GM12878 (cell line): ENCODE measurements at regions not wholly inside any gene's neighbourhood (a gene's known extent, or its start where the extent isn't known, plus 50 kb on each side); places are given as distances from the start of the nearest gene placed in this dataset.

Source experiments
- ATAC-seq: fragments of 200-7000 bp; cut with Tn5 transposase; 3 replicates; pipeline ENCODE4 v1.9.1; 2020; ENCODE audit warnings: mild to moderate bottlenecking, moderate library complexity
- BruUV-seq: library from RNA; stranded (reverse); fragments of 400-500 nt; replicated peaks from 2 replicates; lab custom pipeline; 2021; lab: Mats Ljungman, UMichigan
- CTCF ChIA-PET: fragments of 300-600 bp; sonication (Branson Sonifier 250); formaldehyde crosslinking; extraction: SDS; loops from one replicate; lab custom pipeline; 2021; ENCODE audit warnings: inconsistent platforms; lab: Yijun Ruan, JAX
- POLR2A ChIA-PET: fragments of 350-600 bp; formaldehyde crosslinking; extraction: SDS; loops from one replicate; lab custom pipeline; 2021; ENCODE audit warnings: inconsistent platforms; lab: Charles Lee
- RAD21 ChIA-PET: fragments of 300-600 bp; sonication (Branson Sonifier 250); formaldehyde crosslinking; loops from one replicate; lab custom pipeline; 2023; ENCODE audit warnings: antibody characterized with exemption; ENCODE audit not compliant: unreplicated experiment; lab: Charles Lee
- SMC1A ChIA-PET: fragments of 300-600 bp; sonication (Branson Sonifier 250); formaldehyde crosslinking; loops from one replicate; lab custom pipeline; 2023; ENCODE audit not compliant: unreplicated experiment, uncharacterized antibody; lab: Charles Lee
- DNase-seq: peaks from one replicate; pipeline ENCODE4 v3.0.0-alpha.2; 2011; ENCODE audit warnings: low read depth, low spot score
- FAIRE-seq: peaks from 3 replicates; lab custom pipeline; 2011; peaks lifted over from hg19 to GRCh38; lab: Jason Lieb, UNC
- H2AFZ ChIP-seq: 2 replicates; pipeline ENCODE4 v1.6.0; 2011; ENCODE audit warnings: low read depth, low read length, control low read depth; ENCODE audit not compliant: control insufficient read depth
- H3K27ac ChIP-seq: 2 replicates; pipeline ENCODE4 v1.5.1; 2011; ENCODE audit warnings: control low read depth; ENCODE audit not compliant: control insufficient read depth, insufficient read depth
- H3K27me3 ChIP-seq, 2 experiments: replicated peaks in 1 of 2; 2 replicates each; pipeline versions ENCODE4 v1.6.0 to v1.6.1; 2011; ENCODE audit warnings: low read length in 1 of 2; ENCODE audit not compliant: control insufficient read depth in 2 of 2, insufficient read depth in 2 of 2
- H3K36me3 ChIP-seq, 2 experiments: 2 replicates each; pipeline ENCODE4 v1.5.1; 2011; ENCODE audit warnings: low read length in 1 of 2; ENCODE audit not compliant: control insufficient read depth in 2 of 2, insufficient read depth in 2 of 2
- H3K4me1 ChIP-seq: 2 replicates; pipeline ENCODE4 v1.6.1; 2011; ENCODE audit warnings: mild to moderate bottlenecking, low read length, moderate library complexity, mixed read lengths; ENCODE audit not compliant: control insufficient read depth, insufficient read depth
- H3K4me2 ChIP-seq: 2 replicates; pipeline ENCODE4 v1.6.0; 2011; ENCODE audit warnings: control low read depth; ENCODE audit not compliant: control insufficient read depth, insufficient read depth
- H3K4me3 ChIP-seq: fragments of 200-600 bp; sonication (generic); 2 replicates; pipeline ENCODE4 v1.5.1; 2016
- H3K79me2 ChIP-seq: 2 replicates; pipeline ENCODE4 v1.6.0; 2011; ENCODE audit warnings: low read length; ENCODE audit not compliant: control insufficient read depth, insufficient read depth
- H3K9ac ChIP-seq: 2 replicates; pipeline ENCODE4 v1.8.0; 2011; ENCODE audit warnings: low read length, control low read depth, mixed read lengths; ENCODE audit not compliant: control insufficient read depth, insufficient read depth
- H3K9me3 ChIP-seq: replicated peaks from 3 replicates; pipeline ENCODE4 v1.5.1; 2011; ENCODE audit warnings: mild to moderate bottlenecking, low read length; ENCODE audit not compliant: control insufficient read depth, insufficient read depth
- H4K20me1 ChIP-seq: 2 replicates; pipeline ENCODE4 v1.6.0; 2011; ENCODE audit not compliant: control insufficient read depth, insufficient read depth
- BRCA1 ChIP-seq: IDR thresholded peaks from 2 replicates; pipeline ENCODE4 v1.6.1; 2011; ENCODE audit warnings: low read depth, low read length, improper control_type of control experiment
- CBX3 ChIP-seq: fragments of 200-600 bp; sonication (generic); IDR thresholded peaks from 2 replicates; pipeline ENCODE4 v1.6.1; 2016; ENCODE audit warnings: low read depth, borderline replicate concordance
- CTCF ChIP-seq, 3 experiments: IDR thresholded peaks in 2 of 3; conservative IDR thresholded peaks in 1 of 3; 2 replicates each; pipeline ENCODE4 v1.5.1; 2011; ENCODE audit warnings: low read depth in 3 of 3, low read length in 3 of 3, mild to moderate bottlenecking in 3 of 3, control low read depth in 2 of 3, moderate library complexity in 2 of 3, inconsistent platforms in 1 of 3, mixed read lengths in 1 of 3; ENCODE audit not compliant: control insufficient read depth in 2 of 3, insufficient read depth in 1 of 3; ENCODE audit errors: extremely low read depth in 1 of 3
- E4F1 ChIP-seq: fragments of 450-650 bp; IDR thresholded peaks from 2 replicates; pipeline ENCODE4 v1.6.1; 2018; ENCODE audit warnings: borderline replicate concordance, mild to moderate bottlenecking; ENCODE audit not compliant: partially characterized antibody
- EED ChIP-seq: sonication (generic); IDR thresholded peaks from 2 replicates; pipeline ENCODE4 v1.6.1; 2016; ENCODE audit warnings: antibody characterized with exemption, low read depth
- ETV6 ChIP-seq, 2 experiments: fragments of 450-650 bp in 1 of 2; IDR thresholded peaks in 1 of 2; conservative IDR thresholded peaks in 1 of 2; 2 replicates each; pipeline ENCODE4 v1.6.1; 2014; ENCODE audit warnings: antibody characterized with exemption in 1 of 2, borderline replicate concordance in 1 of 2, low read depth in 1 of 2, mild to moderate bottlenecking in 1 of 2, moderate library complexity in 1 of 2
- FOS ChIP-seq: IDR thresholded peaks from 3 replicates; pipeline ENCODE4 v1.6.1; 2011; ENCODE audit warnings: borderline replicate concordance; ENCODE audit not compliant: insufficient read length; ENCODE audit errors: extremely low read depth
- HDGF ChIP-seq: fragments of 450-650 bp; IDR thresholded peaks from 2 replicates; pipeline ENCODE4 v1.6.1; 2016; ENCODE audit warnings: antibody characterized with exemption
- LARP7 ChIP-seq: fragments of 450-650 bp; IDR thresholded peaks from 2 replicates; pipeline ENCODE4 v1.6.1; 2017; ENCODE audit warnings: mild to moderate bottlenecking
- NFXL1 ChIP-seq: fragments of 450-650 bp; IDR thresholded peaks from 2 replicates; pipeline ENCODE4 v1.6.1; 2017; ENCODE audit warnings: antibody characterized with exemption, mild to moderate bottlenecking, borderline replicate concordance
- RAD21 ChIP-seq: IDR thresholded peaks from 2 replicates; pipeline ENCODE4 v1.6.1; 2011; ENCODE audit warnings: mild to moderate bottlenecking, low read depth, low read length, moderate library complexity; ENCODE audit not compliant: insufficient read depth
- RB1 ChIP-seq: fragments of 450-650 bp; formaldehyde crosslinking; IDR thresholded peaks from 2 replicates; pipeline ENCODE4 v1.6.1; 2017; ENCODE audit warnings: mild to moderate bottlenecking, borderline replicate concordance
- RBBP5 ChIP-seq: fragments of 200-600 bp; sonication (generic); conservative IDR thresholded peaks from 2 replicates; pipeline ENCODE4 v1.6.1; 2016
- SMAD1 ChIP-seq: fragments of 450-650 bp; IDR thresholded peaks from 2 replicates; pipeline ENCODE4 v1.6.1; 2018; ENCODE audit warnings: mild to moderate bottlenecking, low read depth; ENCODE audit not compliant: partially characterized antibody
- WGBS: methylation state at CpG from one replicate; pipeline ENCODE4 v1.1.6; 2016; ENCODE audit warnings: low lambda C conversion rate; ENCODE audit not compliant: insufficient replicate concordance, insufficient coverage; ENCODE audit errors: missing lambda C conversion rate; 5-methylcytosine and 5-hydroxymethylcytosine counted together
- in situ Hi-C: fragments of 300-500 bp; cut with MboI; formaldehyde crosslinking; loops from 9 replicates; pipeline ENCODE4 v1.14.3; 2018; ENCODE audit warnings: mixed read lengths
- intact Hi-C: fragments of 100-400 bp; cut with micrococcal nuclease; formaldehyde crosslinking; loops from one replicate; pipeline ENCODE4 v1.14.2; 2022; ENCODE audit not compliant: unreplicated experiment
- TF ChIP-seq, protein P1 (sequence below): fragments of 450-650 bp; formaldehyde crosslinking; IDR thresholded peaks from 2 replicates; pipeline ENCODE4 v1.4.0; 2020; ENCODE audit warnings: mild to moderate bottlenecking, moderate library complexity

GRCh38 chr12:24480766-24481449 is 468.0 kb downstream of the BCAT1 start:
- no peak for TF ChIP-seq E4F1
- TF ChIP-seq, protein P1, sequence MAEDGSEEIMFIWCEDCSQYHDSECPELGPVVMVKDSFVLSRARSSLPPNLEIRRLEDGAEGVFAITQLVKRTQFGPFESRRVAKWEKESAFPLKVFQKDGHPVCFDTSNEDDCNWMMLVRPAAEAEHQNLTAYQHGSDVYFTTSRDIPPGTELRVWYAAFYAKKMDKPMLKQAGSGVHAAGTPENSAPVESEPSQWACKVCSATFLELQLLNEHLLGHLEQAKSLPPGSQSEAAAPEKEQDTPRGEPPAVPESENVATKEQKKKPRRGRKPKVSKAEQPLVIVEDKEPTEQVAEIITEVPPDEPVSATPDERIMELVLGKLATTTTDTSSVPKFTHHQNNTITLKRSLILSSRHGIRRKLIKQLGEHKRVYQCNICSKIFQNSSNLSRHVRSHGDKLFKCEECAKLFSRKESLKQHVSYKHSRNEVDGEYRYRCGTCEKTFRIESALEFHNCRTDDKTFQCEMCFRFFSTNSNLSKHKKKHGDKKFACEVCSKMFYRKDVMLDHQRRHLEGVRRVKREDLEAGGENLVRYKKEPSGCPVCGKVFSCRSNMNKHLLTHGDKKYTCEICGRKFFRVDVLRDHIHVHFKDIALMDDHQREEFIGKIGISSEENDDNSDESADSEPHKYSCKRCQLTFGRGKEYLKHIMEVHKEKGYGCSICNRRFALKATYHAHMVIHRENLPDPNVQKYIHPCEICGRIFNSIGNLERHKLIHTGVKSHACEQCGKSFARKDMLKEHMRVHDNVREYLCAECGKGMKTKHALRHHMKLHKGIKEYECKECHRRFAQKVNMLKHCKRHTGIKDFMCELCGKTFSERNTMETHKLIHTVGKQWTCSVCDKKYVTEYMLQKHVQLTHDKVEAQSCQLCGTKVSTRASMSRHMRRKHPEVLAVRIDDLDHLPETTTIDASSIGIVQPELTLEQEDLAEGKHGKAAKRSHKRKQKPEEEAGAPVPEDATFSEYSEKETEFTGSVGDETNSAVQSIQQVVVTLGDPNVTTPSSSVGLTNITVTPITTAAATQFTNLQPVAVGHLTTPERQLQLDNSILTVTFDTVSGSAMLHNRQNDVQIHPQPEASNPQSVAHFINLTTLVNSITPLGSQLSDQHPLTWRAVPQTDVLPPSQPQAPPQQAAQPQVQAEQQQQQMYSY: no peak
- TF ChIP-seq ETV6 (conservative IDR thresholded peaks at IDR 0.05 in 1 of 2, IDR thresholded peaks at IDR 0.05 in 1 of 2; ENCODE audit: borderline replicate concordance in 1 of 2, low read depth in 1 of 2): no peak
- no peak for TF ChIP-seq FOS
- TF ChIP-seq SMAD1: no peak
- no peak for TF ChIP-seq CTCF (IDR thresholded peaks at IDR 0.05 in 2 of 3, conservative IDR thresholded peaks at IDR 0.05 in 1 of 3; ENCODE audit: control insufficient read depth in 2 of 3, extremely low read depth in 1 of 3, insufficient read depth in 1 of 3, low read depth in 3 of 3, low read length in 3 of 3)
- no peak for TF ChIP-seq NFXL1
- no peak for TF ChIP-seq CBX3
- no peak for TF ChIP-seq BRCA1
- TF ChIP-seq RB1: no peak
- no peak for TF ChIP-seq HDGF
- TF ChIP-seq EED: no peak
- no peak for TF ChIP-seq RAD21
- TF ChIP-seq RBBP5: no peak
- no peak for TF ChIP-seq LARP7
- Histone ChIP-seq H3K36me3 (no peaks in the 10 kb centered on the region), H3K4me1 (no peaks in the 10 kb centered on the region), H2AFZ (no peak overlapping the region), H4K20me1 (no peaks in the 10 kb centered on the region), H3K27me3 (no peaks in the 10 kb centered on the region), H3K9ac (no peak overlapping the region), H3K4me3 (no peak overlapping the region), H3K9me3 (no peaks in the 10 kb centered on the region), H3K27ac (no peak overlapping the region), H3K4me2 (no peak overlapping the region), H3K79me2 (no peaks in the 10 kb centered on the region)
- SMC1A ChIA-PET: no interaction called here
- RAD21 ChIA-PET: no interaction called here
- intact Hi-C loops (no loop called here), in situ Hi-C loops (no loop called here)
- whole genome bisulfite sequencing: 17% methylated on average over 5 of the region's 5 CpGs
- no TSS peak for BruUV-seq
- POLR2A ChIA-PET: no interaction called here
- CTCF ChIA-PET: no interaction called here
- no peak for DNase-seq
- no peak for FAIRE-seq
- no peak for ATAC-seq
